ENCODE measurements at regions not wholly inside any gene's neighbourhood (a gene's known extent, or its start where the extent isn't known, plus 50 kb on each side); places are given as distances from the start of the nearest gene placed in this dataset.

DNA sequence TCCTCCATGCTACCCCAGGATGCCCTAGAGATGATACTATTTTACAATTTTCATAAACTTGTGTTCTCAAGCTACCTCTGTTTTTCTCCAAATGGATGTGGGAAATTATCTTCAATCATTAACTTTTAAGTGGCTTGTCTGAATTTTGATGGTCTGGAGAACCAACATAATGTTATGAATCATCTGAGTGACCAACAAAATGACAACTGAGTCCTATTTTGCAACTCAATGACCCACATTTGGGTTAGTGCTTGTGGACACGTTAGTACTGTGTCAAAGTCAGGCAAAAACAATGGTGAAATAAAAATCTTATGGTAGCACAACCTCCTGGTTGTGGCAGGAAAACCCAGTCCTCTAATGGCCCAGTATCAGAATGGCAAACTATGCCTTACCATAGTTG, 352.4 kb upstream of the ZNF385D start:
- TF ChIP-seq, protein P1, sequence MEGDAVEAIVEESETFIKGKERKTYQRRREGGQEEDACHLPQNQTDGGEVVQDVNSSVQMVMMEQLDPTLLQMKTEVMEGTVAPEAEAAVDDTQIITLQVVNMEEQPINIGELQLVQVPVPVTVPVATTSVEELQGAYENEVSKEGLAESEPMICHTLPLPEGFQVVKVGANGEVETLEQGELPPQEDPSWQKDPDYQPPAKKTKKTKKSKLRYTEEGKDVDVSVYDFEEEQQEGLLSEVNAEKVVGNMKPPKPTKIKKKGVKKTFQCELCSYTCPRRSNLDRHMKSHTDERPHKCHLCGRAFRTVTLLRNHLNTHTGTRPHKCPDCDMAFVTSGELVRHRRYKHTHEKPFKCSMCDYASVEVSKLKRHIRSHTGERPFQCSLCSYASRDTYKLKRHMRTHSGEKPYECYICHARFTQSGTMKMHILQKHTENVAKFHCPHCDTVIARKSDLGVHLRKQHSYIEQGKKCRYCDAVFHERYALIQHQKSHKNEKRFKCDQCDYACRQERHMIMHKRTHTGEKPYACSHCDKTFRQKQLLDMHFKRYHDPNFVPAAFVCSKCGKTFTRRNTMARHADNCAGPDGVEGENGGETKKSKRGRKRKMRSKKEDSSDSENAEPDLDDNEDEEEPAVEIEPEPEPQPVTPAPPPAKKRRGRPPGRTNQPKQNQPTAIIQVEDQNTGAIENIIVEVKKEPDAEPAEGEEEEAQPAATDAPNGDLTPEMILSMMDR (conservative IDR thresholded peaks at IDR 0.05; ENCODE audit: low read depth, low read length) = no peak
- TF ChIP-seq EZH2 (IDR thresholded peaks at IDR 0.05; ENCODE audit: low read length, unreplicated experiment) (no peak), EZH2phosphoT487 (IDR thresholded peaks at IDR 0.05; ENCODE audit: borderline replicate concordance, low read length) (no peak)
